Activated CD8-positive, alpha-beta T cell treated with anti-CD3 and anti-CD28 coated beads for 36 hours (primary cell): ENCODE measurements at regions not wholly inside any gene's neighbourhood (a gene's known extent, or its start where the extent isn't known, plus 50 kb on each side); places are given as distances from the start of the nearest gene placed in this dataset.

ENCODE experiments used
- ATAC-seq: fragments of 200-7000 bp; cut with Tn5 transposase; one replicate; pipeline ENCODE4 v1.10.0; 2021; ENCODE audit warnings: mild to moderate bottlenecking, moderate library complexity
- CTCF ChIA-PET: fragments of 350-600 bp; sonication (Branson Sonifier 250); formaldehyde crosslinking; loops from one replicate; lab custom pipeline; 2021; ENCODE audit warnings: antibody characterized with exemption; lab: Charles Lee
- POLR2A ChIA-PET: fragments of 350-600 bp; sonication (Branson Sonifier 250); formaldehyde crosslinking; loops from one replicate; lab custom pipeline; 2021; ENCODE audit warnings: antibody characterized with exemption; lab: Charles Lee
- DNase-seq: peaks from one replicate; pipeline ENCODE4 v3.0.0-alpha.2; 2020
- H3K27ac Mint-ChIP-seq: one replicate; pipeline ENCODE4 v1.8.0; 2021; ENCODE audit warnings: mild to moderate bottlenecking, mixed read lengths
- H3K27me3 Mint-ChIP-seq: one replicate; pipeline ENCODE4 v1.8.0; 2021; ENCODE audit warnings: mixed read lengths
- H3K36me3 Mint-ChIP-seq: one replicate; pipeline ENCODE4 v1.8.0; 2021; ENCODE audit warnings: low read depth, mixed read lengths
- H3K4me1 Mint-ChIP-seq: one replicate; pipeline ENCODE4 v1.8.0; 2021; ENCODE audit warnings: low read depth, mixed read lengths
- H3K4me3 Mint-ChIP-seq: one replicate; pipeline ENCODE4 v1.8.0; 2021; ENCODE audit warnings: mild to moderate bottlenecking, moderate library complexity, mixed read lengths
- H3K9me3 Mint-ChIP-seq: one replicate; pipeline ENCODE4 v1.8.0; 2021; ENCODE audit warnings: mixed read lengths
- intact Hi-C: fragments of 100-400 bp; cut with micrococcal nuclease; formaldehyde crosslinking; loops from one replicate; pipeline ENCODE4 v1.10.0; 2022
- TF ChIP-seq, protein P1 (sequence below): fragments of 200-600 bp; IDR thresholded peaks from one replicate; pipeline ENCODE4 v1.8.0; 2022; ENCODE audit warnings: antibody characterized with exemption, mild to moderate bottlenecking

DNA sequence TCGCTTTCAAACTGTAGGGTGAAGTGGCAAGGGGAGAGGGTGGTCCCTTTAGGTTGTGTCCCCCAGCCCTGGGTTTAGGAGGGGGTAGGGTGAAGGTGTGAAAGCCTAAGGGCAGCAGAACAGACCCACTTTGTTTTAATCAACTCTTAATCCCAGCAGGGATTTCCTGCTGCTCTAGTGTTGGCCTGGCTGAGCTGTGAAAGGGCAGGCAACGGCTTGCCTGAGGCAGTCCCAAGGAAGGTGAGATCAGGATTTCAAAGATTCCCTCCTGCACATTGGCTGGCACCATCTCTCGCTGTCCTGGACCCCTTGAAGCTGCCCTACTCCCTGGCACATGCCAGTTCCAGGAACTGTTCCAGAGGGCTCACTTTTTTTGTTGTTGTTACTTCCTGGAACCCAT is 221.3 kb downstream of the INSC start:
- ATAC-seq (no peak), DNase-seq (no peak)
- Mint-ChIP-seq H3K4me3 (no peak overlapping the region), H3K36me3 (no peaks in the 10 kb centered on the region), H3K4me1 (no peaks in the 10 kb centered on the region), H3K27ac (no peak overlapping the region), H3K9me3 (no peaks in the 10 kb centered on the region), H3K27me3 (no peaks in the 10 kb centered on the region)
- ChIA-PET POLR2A (no interaction called here), CTCF (no interaction called here)
- intact Hi-C loops = no loop called here
- TF ChIP-seq, protein P1, sequence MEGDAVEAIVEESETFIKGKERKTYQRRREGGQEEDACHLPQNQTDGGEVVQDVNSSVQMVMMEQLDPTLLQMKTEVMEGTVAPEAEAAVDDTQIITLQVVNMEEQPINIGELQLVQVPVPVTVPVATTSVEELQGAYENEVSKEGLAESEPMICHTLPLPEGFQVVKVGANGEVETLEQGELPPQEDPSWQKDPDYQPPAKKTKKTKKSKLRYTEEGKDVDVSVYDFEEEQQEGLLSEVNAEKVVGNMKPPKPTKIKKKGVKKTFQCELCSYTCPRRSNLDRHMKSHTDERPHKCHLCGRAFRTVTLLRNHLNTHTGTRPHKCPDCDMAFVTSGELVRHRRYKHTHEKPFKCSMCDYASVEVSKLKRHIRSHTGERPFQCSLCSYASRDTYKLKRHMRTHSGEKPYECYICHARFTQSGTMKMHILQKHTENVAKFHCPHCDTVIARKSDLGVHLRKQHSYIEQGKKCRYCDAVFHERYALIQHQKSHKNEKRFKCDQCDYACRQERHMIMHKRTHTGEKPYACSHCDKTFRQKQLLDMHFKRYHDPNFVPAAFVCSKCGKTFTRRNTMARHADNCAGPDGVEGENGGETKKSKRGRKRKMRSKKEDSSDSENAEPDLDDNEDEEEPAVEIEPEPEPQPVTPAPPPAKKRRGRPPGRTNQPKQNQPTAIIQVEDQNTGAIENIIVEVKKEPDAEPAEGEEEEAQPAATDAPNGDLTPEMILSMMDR = no peak

DNA sequence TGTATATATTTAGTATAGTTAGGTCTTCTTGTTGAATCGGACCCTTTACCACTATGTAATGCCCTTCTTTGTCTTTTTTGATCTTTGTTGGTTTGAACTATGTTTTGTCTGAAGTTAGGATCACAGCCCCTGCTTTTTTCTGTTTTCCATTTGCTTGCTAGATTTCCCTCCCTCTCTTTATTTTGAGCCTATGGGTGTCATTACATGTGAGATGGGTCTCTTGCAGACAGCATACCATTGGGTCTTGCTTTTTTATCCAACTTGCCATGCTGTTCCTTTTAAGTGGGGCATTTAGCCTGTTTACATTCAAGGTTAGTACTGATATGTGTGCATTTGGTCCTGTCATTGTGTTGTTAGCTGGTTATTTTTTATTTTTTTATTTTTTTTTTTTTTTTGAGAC is 224.6 kb downstream of the INSC start:
- H3K9me3 Mint-ChIP-seq = no peaks in the 10 kb centered on the region
- DNase-seq (no peak), ATAC-seq (no peak)
- no peaks in the 10 kb centered on the region for H3K4me1 Mint-ChIP-seq
- intact Hi-C loops = no loop called here
- no peak overlapping the region for H3K27ac Mint-ChIP-seq
- CTCF ChIA-PET = no interaction called here
- TF ChIP-seq, protein P1 = no peak
- no peak overlapping the region for H3K4me3 Mint-ChIP-seq
- POLR2A ChIA-PET = no interaction called here
- H3K36me3 Mint-ChIP-seq = no peaks in the 10 kb centered on the region
- H3K27me3 Mint-ChIP-seq = peaks cover 4% of the 10 kb centered on the region

DNA sequence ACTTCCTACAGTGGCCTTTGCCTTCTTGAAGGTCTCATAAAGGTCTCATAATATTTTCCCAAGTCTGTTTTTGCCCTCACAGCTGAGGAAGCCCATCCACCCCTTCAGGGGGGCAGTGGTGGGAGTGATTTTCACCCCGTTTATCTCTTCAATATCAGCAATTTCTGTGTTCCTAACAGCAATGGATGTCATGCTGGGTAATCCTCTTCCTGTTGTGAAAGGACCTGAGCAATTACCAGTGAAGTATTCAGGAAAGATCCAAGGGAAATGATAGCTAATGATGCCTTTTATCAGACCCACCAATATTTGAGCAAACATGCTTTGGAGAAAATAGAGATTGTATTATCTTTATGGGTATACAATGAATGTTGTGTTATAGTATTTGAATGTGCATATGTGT is 226.9 kb downstream of the INSC start:
- Mint-ChIP-seq H3K36me3 (no peaks in the 10 kb centered on the region), H3K27ac (no peak overlapping the region), H3K9me3 (no peaks in the 10 kb centered on the region), H3K4me1 (no peaks in the 10 kb centered on the region), H3K4me3 (no peak overlapping the region), H3K27me3 (peaks cover 6% of the 10 kb centered on the region)
- ChIA-PET CTCF (no interaction called here), POLR2A (no interaction called here)
- DNase-seq (no peak), ATAC-seq (no peak)
- intact Hi-C loops = no loop called here
- TF ChIP-seq, protein P1 = no peak

DNA sequence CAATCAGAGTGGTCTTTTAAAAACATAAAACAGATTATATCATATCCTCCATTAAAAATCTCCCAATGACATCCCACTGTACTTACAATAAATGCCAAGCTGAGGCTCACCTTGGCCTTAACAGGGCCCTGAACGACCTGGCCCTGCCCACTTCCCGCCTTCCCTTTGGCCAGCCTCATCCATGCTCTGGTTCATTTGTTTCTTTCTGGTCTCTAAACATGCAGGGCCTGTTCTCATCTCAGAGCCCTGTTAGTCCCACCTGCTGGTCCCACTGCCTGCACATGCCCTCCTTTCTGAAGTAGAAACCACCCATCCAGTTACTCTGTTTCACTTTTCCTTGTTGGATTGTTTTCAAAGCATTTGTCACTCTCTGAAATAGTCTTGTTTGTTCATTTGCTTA is 227.4 kb downstream of the INSC start:
- Mint-ChIP-seq H3K36me3 (no peaks in the 10 kb centered on the region), H3K9me3 (no peaks in the 10 kb centered on the region), H3K27me3 (peaks cover 6% of the 10 kb centered on the region), H3K27ac (no peak overlapping the region), H3K4me3 (no peak overlapping the region), H3K4me1 (no peaks in the 10 kb centered on the region)
- TF ChIP-seq, protein P1 = no peak
- intact Hi-C loops = no loop called here
- CTCF ChIA-PET = no interaction called here
- DNase-seq (no peak), ATAC-seq (no peak)
- POLR2A ChIA-PET = no interaction called here

DNA sequence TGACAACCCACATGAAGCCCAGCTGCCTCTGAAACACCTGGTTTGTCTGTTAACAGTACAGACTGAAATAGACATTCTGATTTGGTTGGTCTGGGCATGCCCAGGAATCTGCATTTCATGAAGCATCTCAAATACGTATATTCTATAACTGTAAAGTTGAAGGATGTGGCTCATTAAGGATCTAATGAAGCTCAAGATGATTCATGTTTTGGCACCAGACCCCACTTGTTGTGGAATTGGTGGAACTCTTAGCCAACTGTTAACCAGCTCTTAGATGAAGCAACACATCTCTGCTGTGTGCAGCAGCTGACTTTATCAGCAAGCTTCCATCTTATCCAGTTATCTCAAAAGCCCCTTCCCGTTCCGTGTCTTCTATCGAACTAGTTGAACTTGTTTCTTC is 232.2 kb downstream of the INSC start:
- Mint-ChIP-seq H3K36me3 (no peaks in the 10 kb centered on the region), H3K27ac (no peak overlapping the region), H3K27me3 (peaks cover 6% of the 10 kb centered on the region), H3K4me1 (no peaks in the 10 kb centered on the region), H3K9me3 (no peaks in the 10 kb centered on the region), H3K4me3 (no peak overlapping the region)
- TF ChIP-seq, protein P1 = no peak
- POLR2A ChIA-PET = no interaction called here
- intact Hi-C loops = no loop called here
- CTCF ChIA-PET = no interaction called here
- DNase-seq (no peak), ATAC-seq (no peak)
